ENCODE measurements at regions not wholly inside any gene's neighbourhood (a gene's known extent, or its start where the extent isn't known, plus 50 kb on each side); places are given as distances from the start of the nearest gene placed in this dataset.

GRCh38 chr10:89963451-89964102, 262.2 kb downstream of the KIF20B start:
- Histone ChIP-seq H3K36me3 (ENCODE audit: insufficient read depth, low read length) (no peaks in the 10 kb centered on the region), H3K27ac (ENCODE audit: low read depth, low read length, poor library complexity, severe bottlenecking) (no peak overlapping the region), H3K4me1 (ENCODE audit: insufficient read depth, low read length, poor library complexity, severe bottlenecking) (no peaks in the 10 kb centered on the region), H3K9me2 (ENCODE audit: insufficient read depth, low read length) (no peaks in the 10 kb centered on the region), H2AFZ (ENCODE audit: low read length) (no peak overlapping the region), H3K79me2 (ENCODE audit: insufficient read depth, low read depth, low read length) (no peaks in the 10 kb centered on the region), H3K9me3 (ENCODE audit: low read length) (no peaks in the 10 kb centered on the region), H3K4me2 (ENCODE audit: low read length) (no peak overlapping the region), H3K4me3 (ENCODE audit: low read depth, low read length, poor library complexity, severe bottlenecking) (no peak overlapping the region), H4K20me1 (ENCODE audit: insufficient read depth, low read length) (no peaks in the 10 kb centered on the region)
- CTCF ChIA-PET (ENCODE audit: unreplicated experiment): no interaction called here
- no peak for DNase-seq (ENCODE audit: low spot score)
- TF ChIP-seq EZH2phosphoT487 (IDR thresholded peaks at IDR 0.05; ENCODE audit: borderline replicate concordance, low read depth, low read length): no peak
- TF ChIP-seq CTCF (conservative IDR thresholded peaks at IDR 0.05; ENCODE audit: low read length): no peak
- BruUV-seq (replicated peaks): no TSS peak
- POLR2A ChIA-PET: no interaction called here
- intact Hi-C loops (cut with micrococcal nuclease; ENCODE audit: unreplicated experiment): no loop called here

GRCh38 chr10:89966211-89966610, 264.8 kb downstream of the KIF20B start:
- H3K36me3 ChIP-seq (ENCODE audit: insufficient read depth, low read length): no peaks in the 10 kb centered on the region
- DNase-seq (ENCODE audit: low spot score): no peak
- H3K4me3 ChIP-seq (ENCODE audit: low read depth, low read length, poor library complexity, severe bottlenecking): no peak overlapping the region
- no peaks in the 10 kb centered on the region for H3K9me3 ChIP-seq (ENCODE audit: low read length)
- H3K27ac ChIP-seq (ENCODE audit: low read depth, low read length, poor library complexity, severe bottlenecking): no peak overlapping the region
- CTCF ChIA-PET (ENCODE audit: unreplicated experiment): interaction anchor here (1.0 kb wide), 1 partner anchor 79 kb away, joined by 3 read pairs; no protein-coding TSS in a partner anchor
- H3K9me2 ChIP-seq (ENCODE audit: insufficient read depth, low read length): no peaks in the 10 kb centered on the region
- POLR2A ChIA-PET: interaction anchor here (0.8 to 2.1 kb wide), 3 partner anchors 11 to 279 kb away, joined by 3 to 5 read pairs (median 4); no protein-coding TSS in a partner anchor
- H3K4me2 ChIP-seq (ENCODE audit: low read length): no peak overlapping the region
- no peaks in the 10 kb centered on the region for H3K79me2 ChIP-seq (ENCODE audit: insufficient read depth, low read depth, low read length)
- no peaks in the 10 kb centered on the region for H4K20me1 ChIP-seq (ENCODE audit: insufficient read depth, low read length)
- TF ChIP-seq CTCF (conservative IDR thresholded peaks at IDR 0.05; ENCODE audit: low read length): no peak
- TF ChIP-seq EZH2phosphoT487 (IDR thresholded peaks at IDR 0.05; ENCODE audit: borderline replicate concordance, low read depth, low read length): no peak
- H2AFZ ChIP-seq (ENCODE audit: low read length): no peak overlapping the region
- intact Hi-C loops (cut with micrococcal nuclease; ENCODE audit: unreplicated experiment): no loop called here
- no TSS peak for BruUV-seq (replicated peaks)
- no peaks in the 10 kb centered on the region for H3K4me1 ChIP-seq (ENCODE audit: insufficient read depth, low read length, poor library complexity, severe bottlenecking)

GRCh38 chr10:89973326-89973725, 271.9 kb downstream of the KIF20B start:
- BruUV-seq (replicated peaks): no TSS peak
- Histone ChIP-seq H3K9me3 (ENCODE audit: low read length) (no peaks in the 10 kb centered on the region), H3K4me3 (ENCODE audit: low read depth, low read length, poor library complexity, severe bottlenecking) (no peak overlapping the region), H3K79me2 (ENCODE audit: insufficient read depth, low read depth, low read length) (no peaks in the 10 kb centered on the region), H3K27ac (ENCODE audit: low read depth, low read length, poor library complexity, severe bottlenecking) (no peak overlapping the region), H3K4me2 (ENCODE audit: low read length) (no peak overlapping the region), H3K4me1 (ENCODE audit: insufficient read depth, low read length, poor library complexity, severe bottlenecking) (peaks cover 10% of the 10 kb centered on the region), H3K9me2 (ENCODE audit: insufficient read depth, low read length) (no peaks in the 10 kb centered on the region), H4K20me1 (ENCODE audit: insufficient read depth, low read length) (no peaks in the 10 kb centered on the region), H2AFZ (ENCODE audit: low read length) (no peak overlapping the region), H3K36me3 (ENCODE audit: insufficient read depth, low read length) (no peaks in the 10 kb centered on the region)
- ChIA-PET POLR2A (interaction anchor here (1.0 to 1.1 kb wide), 2 partner anchors 11 to 111 kb away, joined by 3 to 4 read pairs; no protein-coding TSS in a partner anchor), CTCF (ENCODE audit: unreplicated experiment) (no interaction called here)
- TF ChIP-seq EZH2phosphoT487 (IDR thresholded peaks at IDR 0.05; ENCODE audit: borderline replicate concordance, low read depth, low read length) (no peak), CTCF (conservative IDR thresholded peaks at IDR 0.05; ENCODE audit: low read length) (no peak)
- no peak for DNase-seq (ENCODE audit: low spot score)
- intact Hi-C loops (cut with micrococcal nuclease; ENCODE audit: unreplicated experiment): no loop called here

Measured in OCI-LY7 (cell line).